HG03469 (cell line): ENCODE measurements at regions not wholly inside any gene's neighbourhood (a gene's known extent, or its start where the extent isn't known, plus 50 kb on each side); places are given as distances from the start of the nearest gene placed in this dataset.

Experiments
- ATAC-seq: cut with Tn5 transposase; IDR thresholded peaks from one replicate; pipeline ENCODE4 v1.9.1; 2021; ENCODE audit warnings: mild to moderate bottlenecking, moderate library complexity, moderate number of reproducible peaks; ENCODE audit not compliant: unreplicated experiment

DNA sequence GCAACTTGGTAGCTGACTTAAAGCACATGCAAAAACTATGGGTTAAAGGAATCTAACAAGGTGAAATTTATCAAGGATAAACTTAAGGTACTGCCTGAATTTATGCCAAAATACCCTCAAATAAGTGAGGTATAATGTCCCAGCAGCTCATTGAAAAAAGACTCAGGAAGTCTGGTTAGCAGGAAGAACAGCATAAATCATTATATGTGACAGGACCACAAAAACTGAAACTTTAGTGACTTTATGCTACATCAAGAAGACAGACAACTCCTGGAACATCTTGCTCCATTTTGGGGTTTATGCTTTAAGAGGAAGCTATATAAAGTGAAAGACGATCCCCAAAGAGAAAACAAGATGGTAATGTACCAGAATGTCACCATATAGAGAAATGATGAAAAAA is 282.4 kb upstream of the ZNF462 start:
- no peak for ATAC-seq

DNA sequence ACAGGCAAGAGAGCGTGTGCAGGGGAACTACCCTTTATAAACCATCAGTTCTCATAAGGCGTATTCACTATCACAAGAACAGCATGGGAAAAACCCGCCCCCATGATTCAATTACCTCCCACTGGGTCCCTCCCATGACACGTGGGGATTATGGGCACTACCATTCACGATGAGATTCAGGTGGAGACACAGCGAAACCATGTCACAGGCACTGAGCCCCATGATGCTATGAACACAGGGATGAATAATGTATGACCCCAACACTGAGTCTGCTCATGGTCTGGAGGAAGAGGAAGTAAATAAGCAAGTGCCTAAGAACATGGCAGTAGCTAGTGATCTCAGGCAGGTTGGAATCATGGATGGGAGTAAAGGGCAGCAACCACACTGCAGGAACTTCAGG is 281.0 kb upstream of the ZNF462 start:
- ATAC-seq, result no peak

DNA sequence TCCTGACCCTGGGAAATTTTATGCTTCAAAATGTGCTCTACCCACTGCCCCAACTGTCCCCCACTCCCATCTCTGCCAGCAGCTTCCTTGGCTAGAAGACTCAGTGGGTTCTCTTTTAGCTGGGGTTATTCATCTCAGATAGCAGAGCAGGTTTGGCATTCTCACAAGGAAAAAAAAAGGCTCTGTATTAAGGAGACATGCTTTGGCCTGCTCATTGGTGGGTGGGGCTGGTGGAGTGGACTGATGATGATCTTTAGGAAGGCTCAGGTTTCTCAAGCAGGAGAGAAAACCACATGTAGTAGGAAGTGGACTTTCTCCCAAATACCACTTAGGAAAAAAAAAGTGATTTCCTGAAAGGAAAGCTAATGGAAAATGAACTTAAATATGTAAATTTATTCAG is 279.2 kb upstream of the ZNF462 start:
- no peak for ATAC-seq

DNA sequence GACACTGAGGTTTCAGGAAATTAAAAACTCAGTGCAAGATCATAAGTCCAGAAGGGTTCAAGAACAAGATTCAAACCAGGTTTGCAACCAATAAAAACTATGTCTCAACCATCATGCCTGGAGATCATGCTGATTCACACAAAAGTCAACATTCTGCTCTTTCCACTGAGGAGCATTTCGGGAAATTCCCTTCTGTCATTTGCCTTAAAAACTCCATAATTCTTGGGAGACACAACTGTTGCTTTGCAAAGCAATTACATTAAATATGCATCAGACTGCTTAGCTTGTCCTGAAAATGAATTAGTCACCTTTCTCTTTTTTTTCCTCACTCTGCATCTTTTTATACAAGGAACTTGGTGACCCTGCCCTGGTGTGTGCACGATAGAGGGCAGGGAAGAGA is 275.9 kb upstream of the ZNF462 start:
- no peak for ATAC-seq

DNA sequence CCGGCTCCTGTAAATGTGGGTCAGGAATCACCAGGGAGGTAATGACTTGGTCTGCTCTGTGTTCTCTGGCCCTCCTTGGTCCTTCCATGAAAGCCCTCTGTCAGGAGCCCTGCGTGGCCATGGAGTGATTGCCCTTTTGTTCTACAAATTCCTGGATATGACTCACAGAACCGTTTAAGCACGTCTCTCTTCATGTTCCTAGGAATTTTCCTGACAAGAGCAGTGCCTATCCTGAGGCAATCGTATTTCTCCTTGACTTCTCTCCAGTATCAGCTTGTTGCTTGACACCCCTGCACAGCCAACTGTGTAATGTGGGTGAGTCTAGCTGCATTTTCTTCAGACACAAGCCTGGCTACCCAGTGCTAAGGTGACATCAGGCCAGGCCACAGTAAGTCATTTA is 274.3 kb upstream of the ZNF462 start:
- no peak for ATAC-seq

DNA sequence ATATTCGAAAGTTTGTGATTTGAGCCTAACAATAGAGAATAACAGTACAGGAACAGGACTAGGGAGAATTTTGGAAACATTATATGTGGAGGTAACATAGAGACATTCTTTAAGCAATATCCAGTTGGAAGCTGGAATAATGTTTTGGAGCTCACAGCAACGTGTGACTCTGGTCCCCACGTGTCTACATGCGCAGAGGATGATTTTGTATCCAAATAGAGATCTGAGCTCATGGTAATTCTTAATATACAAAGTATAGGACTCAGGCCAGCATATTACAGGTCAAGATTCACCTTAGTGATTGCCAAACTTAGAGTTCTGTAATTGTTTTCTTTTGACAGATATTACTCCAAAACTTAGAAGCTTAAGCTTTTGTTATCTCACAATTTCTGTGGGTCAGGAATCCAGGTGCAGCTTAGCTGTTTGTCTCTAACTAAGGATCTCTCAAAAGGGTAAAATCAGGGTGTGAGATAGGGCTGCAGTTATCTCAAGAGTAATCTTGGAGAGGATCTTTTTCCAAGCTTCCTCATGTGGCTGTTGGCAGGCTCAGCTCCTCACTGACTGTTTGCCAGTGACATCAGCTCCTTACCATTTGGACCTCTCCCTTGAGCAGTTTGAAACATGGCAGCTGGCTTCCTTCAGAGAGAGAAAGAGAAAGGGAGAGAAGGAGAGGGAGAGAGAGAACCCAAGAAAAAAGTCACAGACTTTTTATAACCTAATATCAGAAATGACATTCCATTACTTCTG is 272.0 kb upstream of the ZNF462 start:
- ATAC-seq, result no peak

DNA sequence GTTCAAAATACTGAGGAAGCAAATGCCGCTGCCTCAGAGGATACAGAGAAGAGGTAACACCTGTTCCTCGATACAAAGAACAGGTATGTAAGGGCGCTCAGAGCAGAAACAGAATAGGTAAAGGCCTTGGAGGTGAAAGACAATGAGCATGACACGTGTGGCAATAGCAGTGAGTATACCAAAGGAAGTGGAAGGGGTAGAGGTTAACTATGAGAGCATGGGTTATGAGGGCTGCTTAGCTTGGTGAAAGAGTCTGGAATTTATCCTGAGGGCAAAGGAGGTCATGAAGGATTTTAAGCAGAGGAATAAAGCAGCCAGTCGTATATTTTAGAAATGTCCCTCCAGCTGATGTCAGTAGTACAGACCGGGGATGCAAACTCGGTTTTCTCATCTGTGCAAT is 269.8 kb upstream of the ZNF462 start:
- ATAC-seq, result no peak

DNA sequence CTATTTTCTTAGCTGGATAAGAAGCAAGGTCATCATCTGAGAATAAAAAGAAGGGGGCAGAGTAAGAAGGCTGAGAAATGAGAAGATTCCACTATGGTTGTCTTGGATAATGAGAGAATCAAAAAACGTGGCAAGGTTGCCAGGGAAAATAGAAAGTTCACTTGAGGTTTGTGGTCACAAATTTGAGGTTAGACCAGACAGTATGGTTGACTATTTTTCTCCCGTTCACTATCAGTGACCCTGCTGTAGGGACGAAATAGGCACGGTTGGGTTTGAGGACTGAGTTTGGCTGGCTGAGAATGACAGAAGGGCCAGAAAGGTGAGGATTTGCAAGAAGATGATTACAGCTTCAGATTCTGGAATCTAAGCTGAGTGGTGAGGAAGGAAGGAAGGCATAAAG is 266.0 kb upstream of the ZNF462 start:
- no peak for ATAC-seq

DNA sequence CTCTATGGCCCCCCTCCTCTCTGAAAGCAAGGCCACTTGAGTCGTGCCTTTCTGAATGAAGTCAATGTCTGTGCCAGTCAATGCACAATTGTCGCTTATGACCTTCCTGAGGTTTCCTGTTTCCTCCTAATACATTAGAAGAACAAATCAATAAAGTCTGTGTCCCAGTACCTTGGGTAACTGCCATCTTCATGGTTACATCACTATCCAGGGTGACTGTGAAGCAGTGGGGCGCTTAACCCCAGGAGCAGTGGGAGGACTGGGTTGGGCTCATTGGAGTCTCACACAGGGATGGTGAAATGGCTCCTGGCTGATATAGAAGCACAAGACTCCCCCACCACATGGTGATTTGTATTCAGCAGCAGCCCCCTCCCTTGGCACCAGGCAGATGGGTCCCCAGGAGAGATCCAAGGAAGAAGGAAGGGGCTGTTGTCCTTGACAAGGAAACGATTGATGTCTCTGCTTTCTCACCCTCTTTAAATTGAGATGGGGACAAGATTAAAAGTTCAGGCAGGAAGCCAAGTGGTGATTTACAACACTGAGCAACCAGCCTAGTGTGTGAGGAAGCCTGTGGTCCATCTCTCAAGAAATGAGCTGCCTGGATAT is 261.9 kb upstream of the ZNF462 start:
- no peak for ATAC-seq

DNA sequence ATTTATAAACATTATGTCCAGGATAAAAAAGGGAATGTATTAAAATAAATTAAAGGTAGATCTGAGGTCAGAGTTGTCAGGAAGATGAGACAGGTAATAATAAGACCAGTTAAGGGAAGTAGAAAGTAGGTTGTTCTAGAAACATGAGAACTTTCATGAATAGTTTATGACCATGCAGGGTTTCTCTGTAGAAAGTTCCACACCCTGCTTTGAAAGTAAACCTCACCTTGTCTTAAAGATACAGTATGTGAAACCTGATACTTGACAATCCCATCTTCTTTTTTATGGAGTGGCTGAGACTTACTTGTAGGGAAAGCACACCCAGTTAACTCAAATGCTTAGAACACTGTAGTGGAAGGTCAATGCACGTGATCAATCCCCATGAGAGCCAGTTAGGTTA is 260.6 kb upstream of the ZNF462 start:
- no peak for ATAC-seq

DNA sequence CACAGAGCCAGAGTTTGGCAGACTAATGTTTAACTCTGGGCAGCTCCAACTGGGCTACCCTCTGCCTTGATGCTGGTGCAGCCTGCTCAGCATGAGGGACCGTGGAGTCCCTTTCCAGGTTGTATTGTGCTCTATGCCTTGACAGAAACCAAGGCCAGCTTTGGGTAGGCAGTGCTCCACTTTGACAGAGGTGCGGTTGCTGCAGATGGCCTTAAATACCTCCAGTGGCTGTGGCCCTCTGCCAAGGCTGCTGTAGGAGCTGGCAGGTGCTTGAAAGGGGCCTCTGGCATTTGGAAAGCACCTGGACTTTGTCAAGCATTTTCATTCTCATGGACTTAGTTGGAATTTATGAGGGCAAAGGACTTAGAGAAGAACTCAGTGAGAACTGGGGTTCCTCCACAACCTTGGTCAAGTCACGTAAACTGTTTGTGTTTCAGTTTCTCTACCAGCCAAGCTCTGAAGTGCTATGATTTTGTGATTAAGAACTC is 249.7 kb upstream of the ZNF462 start:
- no peak for ATAC-seq

DNA sequence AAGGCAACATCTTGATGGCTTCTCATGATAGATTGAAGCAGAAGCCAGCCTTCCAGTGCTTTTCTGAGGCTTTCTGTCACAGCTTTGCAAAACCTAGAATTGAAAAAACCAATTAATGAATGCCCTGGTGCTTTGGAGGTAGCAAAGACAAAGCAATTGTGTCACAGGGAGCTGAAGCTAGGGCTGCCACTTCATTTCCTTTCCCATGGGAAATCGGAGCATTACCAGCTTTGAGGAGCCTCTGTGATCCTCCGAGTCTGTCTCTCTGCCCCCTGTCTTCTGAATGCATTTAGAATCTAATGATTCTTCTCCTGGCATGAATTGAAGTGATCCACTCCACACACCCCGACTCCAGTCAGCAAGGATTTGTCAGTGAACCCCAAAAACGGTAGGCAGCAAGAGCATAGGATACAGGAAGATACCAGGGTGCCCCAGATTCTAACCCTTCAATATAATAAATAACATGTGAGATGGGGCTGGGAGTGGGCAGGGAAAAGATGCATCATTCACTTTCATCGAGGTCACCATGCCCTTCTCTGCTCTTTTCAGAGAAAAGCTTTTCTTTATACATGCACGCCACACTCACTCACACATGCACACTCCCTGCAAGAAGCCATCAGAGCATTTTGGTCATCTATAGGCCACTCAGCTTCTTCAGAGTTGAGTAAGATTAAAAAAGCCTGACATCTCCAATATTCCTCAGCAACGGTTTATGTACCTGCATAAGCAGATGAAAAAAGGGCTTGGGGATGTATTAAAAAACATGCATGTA is 247.7 kb upstream of the ZNF462 start:
- no peak for ATAC-seq

DNA sequence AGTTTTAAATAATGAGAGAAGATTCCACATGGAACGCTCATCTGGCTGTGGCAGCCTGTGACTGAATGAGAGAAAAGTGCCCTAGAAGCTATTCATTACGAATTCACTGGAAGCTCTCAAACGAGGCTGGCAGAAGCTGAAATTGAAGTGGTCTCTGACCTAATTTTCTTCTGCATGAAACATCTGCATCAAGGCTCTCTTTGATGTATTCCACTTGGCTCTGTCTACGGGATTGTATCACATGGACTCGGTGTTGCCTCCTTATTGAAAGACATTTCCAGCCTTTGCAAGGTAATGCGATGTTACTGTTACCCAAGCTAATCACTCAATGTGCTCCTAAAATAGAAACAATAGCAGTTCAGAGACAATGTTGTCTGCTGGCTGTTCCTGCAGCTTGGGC is 246.9 kb upstream of the ZNF462 start:
- ATAC-seq, result no peak

DNA sequence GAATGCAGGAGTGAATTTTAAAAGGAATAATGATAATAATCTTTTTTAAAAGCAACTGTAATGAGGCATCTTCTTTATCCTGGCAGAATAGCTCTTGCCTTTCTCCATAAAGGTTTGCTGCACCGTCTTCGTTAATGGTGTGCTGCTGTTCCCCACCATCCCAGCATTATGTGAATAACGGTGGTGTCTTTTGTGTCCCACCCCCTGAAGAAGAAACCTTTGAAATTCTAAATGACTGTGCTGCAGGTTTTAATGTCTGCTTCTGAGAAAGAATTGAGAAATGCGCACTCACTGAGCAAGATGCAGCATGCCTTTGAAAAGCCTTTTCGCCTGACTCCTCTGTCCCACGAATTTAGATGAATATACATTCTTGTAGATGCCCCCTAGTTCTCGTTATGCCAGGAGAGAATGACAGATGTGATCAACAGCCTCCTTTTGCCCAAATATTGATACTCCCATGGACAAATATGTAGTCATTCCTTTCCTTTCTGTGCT is 246.1 kb upstream of the ZNF462 start:
- ATAC-seq, result no peak

DNA sequence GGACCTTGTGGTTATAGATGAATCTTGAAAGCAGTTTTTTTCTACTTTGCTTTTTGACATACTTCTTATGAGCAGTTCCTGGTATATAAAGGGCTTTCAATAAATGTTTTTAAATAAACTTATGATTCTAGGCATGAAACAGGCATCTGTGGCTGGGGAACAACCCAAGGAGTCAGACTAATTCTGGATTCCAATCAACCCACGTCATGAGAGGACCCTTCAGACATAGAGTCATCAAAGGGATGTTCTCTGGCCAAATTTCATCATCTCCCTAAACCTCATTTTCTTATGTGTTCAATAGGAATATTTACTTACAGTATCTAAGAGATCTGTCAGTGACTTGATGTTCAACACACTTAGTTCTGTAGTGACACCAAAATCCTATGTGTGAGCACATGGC is 243.8 kb upstream of the ZNF462 start:
- ATAC-seq, result no peak

DNA sequence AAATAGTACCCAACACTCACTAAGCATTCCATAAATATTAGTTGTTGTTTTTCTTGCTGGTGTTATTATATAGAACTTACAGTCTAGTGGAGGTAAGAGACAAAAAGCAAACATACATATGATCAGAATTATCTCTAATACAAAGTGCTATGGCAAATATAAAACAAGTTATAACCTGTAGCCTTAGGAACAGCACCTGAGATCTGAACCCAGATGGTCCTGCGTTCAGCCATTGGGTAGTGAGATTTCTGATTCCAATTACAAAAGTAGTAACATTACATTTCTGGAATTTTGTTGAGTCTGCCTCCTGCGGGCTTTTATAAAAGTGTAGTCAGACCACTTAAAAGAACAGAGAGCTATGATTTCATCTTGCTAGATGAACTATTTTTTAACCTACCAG is 242.9 kb upstream of the ZNF462 start:
- no peak for ATAC-seq

DNA sequence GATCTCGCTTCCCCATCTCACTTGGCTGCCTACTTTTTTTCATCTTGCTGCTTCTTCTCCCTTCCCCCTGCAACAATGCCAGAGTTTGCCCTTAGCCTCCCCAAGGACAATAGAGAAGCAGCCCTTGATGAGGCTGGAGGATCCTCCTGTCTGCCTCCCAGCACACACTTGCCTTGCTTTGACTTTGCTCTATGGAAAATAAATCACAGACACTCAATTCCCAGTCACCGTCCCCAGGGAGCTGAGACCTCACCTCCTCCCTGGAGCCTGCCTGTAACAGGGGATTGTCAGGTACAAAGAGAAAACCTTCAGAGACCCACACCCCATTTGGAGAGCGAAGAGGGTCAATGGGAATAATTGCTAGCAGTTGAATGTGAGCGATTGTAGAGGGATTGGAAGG is 242.1 kb upstream of the ZNF462 start:
- ATAC-seq, result no peak

DNA sequence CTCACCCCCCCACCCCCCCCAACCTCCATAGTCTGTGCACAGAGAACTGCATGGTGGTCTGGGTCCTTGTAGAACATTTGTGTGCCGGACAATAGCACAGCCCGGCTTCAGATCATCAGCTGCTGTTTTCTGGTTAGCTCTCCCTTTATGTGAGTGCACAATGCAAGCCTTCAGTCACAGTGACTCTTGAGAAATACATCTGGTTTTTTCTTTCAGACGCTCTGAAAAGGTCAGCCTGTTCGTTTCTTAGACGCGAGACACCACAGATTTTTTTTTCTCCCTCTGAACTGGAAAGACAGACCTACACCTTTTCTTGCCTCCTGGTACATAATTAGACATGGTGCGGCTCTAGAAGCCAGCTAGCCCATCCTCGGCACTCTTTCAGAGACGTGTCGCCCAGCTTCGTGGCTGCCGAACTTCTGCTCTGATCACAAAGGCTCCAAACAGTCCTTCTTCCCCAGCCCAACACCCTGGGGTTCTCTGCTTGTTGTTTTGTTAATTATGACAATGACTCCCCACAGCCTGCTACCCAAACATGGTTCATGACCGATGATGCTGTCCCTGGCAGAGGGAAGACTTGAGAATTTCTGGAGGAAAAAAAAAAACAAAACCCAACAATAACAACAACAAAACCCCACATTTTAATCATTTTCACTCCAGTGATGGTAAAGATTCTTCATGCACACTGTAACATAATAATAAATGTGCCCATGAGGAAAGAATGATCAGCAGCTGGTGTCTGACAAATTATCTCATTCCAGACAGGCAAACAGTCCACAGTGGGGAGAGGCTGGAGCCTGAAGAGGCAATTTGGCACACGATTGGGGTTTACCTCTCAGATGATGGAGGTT is 241.4 kb upstream of the ZNF462 start:
- ATAC-seq, result no peak

DNA sequence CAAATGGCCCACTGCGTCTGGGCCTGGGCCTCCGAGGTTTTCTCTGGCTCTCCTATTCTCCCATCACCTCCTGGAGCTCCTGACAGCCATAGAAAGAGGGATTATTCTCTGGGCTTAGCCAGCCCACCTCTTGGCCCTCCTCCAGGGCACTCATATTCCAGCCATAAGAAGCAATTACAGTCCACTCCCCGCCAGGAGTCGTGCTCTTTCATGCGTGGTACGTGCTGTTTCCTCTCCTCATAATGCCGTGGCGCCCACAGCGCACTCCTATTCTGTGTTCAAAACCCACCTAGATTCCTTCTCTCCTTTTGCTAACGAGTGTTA is 240.8 kb upstream of the ZNF462 start:
- ATAC-seq, result no peak

DNA sequence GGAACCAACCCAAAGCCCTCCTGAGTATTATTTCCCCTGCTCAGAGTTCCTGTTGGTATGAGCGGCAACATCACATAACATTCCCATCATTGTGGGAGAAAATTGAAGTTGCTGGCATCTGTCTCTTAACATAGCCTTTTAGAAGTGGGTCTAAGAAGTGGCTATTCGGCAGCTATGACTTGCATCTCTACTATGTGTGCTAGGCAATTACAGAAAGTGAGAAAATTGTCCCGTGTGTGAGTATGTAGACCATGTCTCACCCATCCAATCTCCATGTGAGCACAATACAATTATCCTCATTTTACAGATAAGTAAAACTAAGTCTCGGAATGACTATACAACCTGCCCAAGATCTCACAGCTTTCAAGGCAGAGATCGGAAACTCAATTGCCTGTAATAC is 239.4 kb upstream of the ZNF462 start:
- no peak for ATAC-seq

DNA sequence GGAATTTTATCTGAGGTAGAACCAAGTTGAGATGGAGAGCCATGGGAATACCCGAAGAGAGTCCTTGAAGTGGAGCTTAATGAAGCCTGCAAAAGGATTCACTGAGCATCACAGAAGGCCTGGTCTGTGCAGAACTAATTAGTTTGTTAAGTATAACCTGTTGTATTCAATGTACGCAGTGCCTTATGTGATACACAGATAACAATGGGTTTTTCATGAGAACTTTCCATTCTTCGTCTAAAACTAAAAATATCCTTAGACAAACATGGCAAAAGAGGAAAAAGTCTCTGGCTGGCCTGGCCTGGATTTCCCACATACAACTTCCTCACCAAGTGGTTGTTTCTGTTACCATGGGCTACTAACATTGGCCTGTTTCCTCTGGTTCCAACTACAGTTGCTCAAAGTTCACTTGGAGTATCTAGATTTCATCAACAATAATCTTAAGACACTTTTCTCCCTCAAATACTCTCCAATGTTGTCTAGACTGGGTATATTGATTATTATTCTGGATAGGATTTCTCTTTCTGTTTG is 237.6 kb upstream of the ZNF462 start:
- no peak for ATAC-seq
